A673 (cell line): ENCODE measurements at regions not wholly inside any gene's neighbourhood (a gene's known extent, or its start where the extent isn't known, plus 50 kb on each side); places are given as distances from the start of the nearest gene placed in this dataset.

ENCODE experiments used
- CTCF ChIP-seq: fragments of 300-800, 200-600 bp; sonication (generic); conservative IDR thresholded peaks from 2 replicates; pipeline ENCODE4 v1.5.1; 2017; ENCODE audit warnings: low read depth, mild to moderate bottlenecking, antibody characterized with exemption, low read length, moderate library complexity, mixed read lengths
- EZH2 ChIP-seq: fragments of 200-600 bp; sonication (generic); IDR thresholded peaks from 2 replicates; pipeline ENCODE4 v1.6.1; 2017; ENCODE audit warnings: borderline replicate concordance, low read depth, mild to moderate bottlenecking, mixed read lengths, antibody characterized with exemption, low read length; ENCODE audit not compliant: poor library complexity, severe bottlenecking

- no peak for TF ChIP-seq CTCF
- TF ChIP-seq EZH2 = no peak
Observed at GRCh38 chr3:151999936-152000335, 126.5 kb downstream of the SUCNR1 start.
